Activated CD4-positive, alpha-beta T cell treated with anti-CD3 and anti-CD28 coated beads, Interleukin-2, amount 10 ng/mL, durations not matched to agents 7 days and 5 days (primary cell): ENCODE measurements at regions not wholly inside any gene's neighbourhood (a gene's known extent, or its start where the extent isn't known, plus 50 kb on each side); places are given as distances from the start of the nearest gene placed in this dataset.

ENCODE experiments used
- CTCF ChIA-PET: fragments of 350-600 bp; sonication (Branson Sonifier 250); formaldehyde crosslinking; loops from one replicate; lab custom pipeline; 2021; ENCODE audit warnings: antibody characterized with exemption; lab: Charles Lee
- POLR2A ChIA-PET: fragments of 350-600 bp; sonication (Branson Sonifier 250); formaldehyde crosslinking; loops from one replicate; lab custom pipeline; 2021; ENCODE audit warnings: antibody characterized with exemption; lab: Charles Lee
- DNase-seq: peaks from one replicate; pipeline ENCODE4 v3.0.0-alpha.2; 2020
- H3K27ac Mint-ChIP-seq: one replicate; pipeline ENCODE4 v1.8.0; 2021; ENCODE audit warnings: mild to moderate bottlenecking, moderate library complexity, mixed read lengths
- H3K27me3 Mint-ChIP-seq: one replicate; pipeline ENCODE4 v1.8.0; 2021; ENCODE audit warnings: mixed read lengths
- H3K36me3 Mint-ChIP-seq: one replicate; pipeline ENCODE4 v1.8.0; 2021; ENCODE audit warnings: low read depth, mixed read lengths
- H3K4me1 Mint-ChIP-seq: one replicate; pipeline ENCODE4 v1.8.0; 2021; ENCODE audit warnings: mixed read lengths
- H3K4me3 Mint-ChIP-seq: one replicate; pipeline ENCODE4 v1.8.0; 2021; ENCODE audit warnings: mild to moderate bottlenecking, moderate library complexity, mixed read lengths
- H3K9me3 Mint-ChIP-seq: one replicate; pipeline ENCODE4 v1.8.0; 2021; ENCODE audit warnings: mixed read lengths

DNA sequence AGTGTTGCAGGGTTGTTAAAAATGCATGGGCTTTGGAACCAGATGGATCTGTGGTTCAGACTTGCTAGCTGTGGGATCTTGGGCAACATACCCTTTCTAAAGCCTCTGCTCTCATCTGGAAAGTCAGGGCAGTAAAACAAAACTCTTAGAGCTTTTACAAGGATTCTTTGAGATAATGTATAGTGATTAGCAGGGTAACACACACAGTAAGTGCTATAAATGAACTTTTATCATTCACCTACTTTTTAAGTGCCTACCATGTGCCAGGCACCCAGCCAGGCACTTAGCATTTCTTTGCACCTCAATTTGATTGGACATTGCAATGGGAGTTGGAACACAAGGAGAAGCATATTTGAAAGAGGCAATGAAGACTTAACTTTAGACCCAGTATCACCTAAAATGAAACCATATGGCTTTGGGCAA, 208.6 kb upstream of the PAPPA start:
- no peak overlapping the region for H3K4me3 Mint-ChIP-seq
- ChIA-PET CTCF (no interaction called here), POLR2A (no interaction called here)
- no peaks in the 10 kb centered on the region for H3K27me3 Mint-ChIP-seq
- H3K4me1 Mint-ChIP-seq = no peaks in the 10 kb centered on the region
- H3K9me3 Mint-ChIP-seq = no peaks in the 10 kb centered on the region
- no peak for DNase-seq
- H3K36me3 Mint-ChIP-seq = no peaks in the 10 kb centered on the region
- no peak overlapping the region for H3K27ac Mint-ChIP-seq

DNA sequence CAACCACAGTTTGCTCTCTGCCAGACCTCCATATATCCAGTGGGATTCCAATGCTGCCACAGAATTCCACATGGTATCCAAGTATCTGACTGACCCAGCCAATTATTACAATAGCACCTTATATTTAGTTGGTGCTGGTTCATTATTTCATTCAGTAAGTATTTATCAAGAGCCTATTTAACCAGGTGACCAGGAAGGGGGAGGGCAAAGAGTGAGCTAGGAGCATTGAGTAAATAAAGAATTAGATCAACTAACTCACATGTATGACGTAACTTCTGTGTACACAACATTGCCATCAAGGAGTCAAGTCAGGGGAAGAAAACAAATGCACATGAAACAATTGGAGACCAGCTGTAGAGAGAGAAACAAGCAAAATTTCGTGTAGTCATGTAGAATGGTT, 207.1 kb upstream of the PAPPA start:
- POLR2A ChIA-PET = no interaction called here
- Mint-ChIP-seq H3K27ac (no peak overlapping the region), H3K4me3 (no peak overlapping the region), H3K27me3 (no peaks in the 10 kb centered on the region), H3K36me3 (no peaks in the 10 kb centered on the region), H3K9me3 (no peaks in the 10 kb centered on the region), H3K4me1 (no peaks in the 10 kb centered on the region)
- DNase-seq = no peak
- CTCF ChIA-PET = no interaction called here

DNA sequence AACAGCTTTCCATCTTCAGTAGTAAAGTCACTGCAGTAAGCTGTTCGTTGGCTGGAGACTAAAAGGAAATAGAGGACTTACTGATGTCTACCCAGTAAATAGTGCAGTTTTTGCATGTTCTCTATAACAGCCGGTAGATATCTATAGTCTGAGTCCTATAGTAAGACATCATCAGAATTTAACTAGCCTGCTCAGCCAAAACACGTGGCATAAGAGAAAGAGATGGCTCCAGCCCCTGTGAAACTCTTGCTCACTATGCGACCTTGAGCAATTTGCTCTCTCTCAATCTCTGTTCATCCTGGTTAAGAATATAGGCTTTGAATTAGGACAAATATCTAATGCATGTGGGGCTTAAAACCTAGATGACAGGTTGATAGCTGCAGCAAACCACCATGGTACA, 201.6 kb upstream of the PAPPA start:
- ChIA-PET CTCF (no interaction called here), POLR2A (no interaction called here)
- Mint-ChIP-seq H3K27me3 (no peaks in the 10 kb centered on the region), H3K9me3 (no peaks in the 10 kb centered on the region), H3K36me3 (no peaks in the 10 kb centered on the region), H3K4me1 (no peaks in the 10 kb centered on the region), H3K4me3 (no peak overlapping the region), H3K27ac (no peak overlapping the region)
- no peak for DNase-seq

DNA sequence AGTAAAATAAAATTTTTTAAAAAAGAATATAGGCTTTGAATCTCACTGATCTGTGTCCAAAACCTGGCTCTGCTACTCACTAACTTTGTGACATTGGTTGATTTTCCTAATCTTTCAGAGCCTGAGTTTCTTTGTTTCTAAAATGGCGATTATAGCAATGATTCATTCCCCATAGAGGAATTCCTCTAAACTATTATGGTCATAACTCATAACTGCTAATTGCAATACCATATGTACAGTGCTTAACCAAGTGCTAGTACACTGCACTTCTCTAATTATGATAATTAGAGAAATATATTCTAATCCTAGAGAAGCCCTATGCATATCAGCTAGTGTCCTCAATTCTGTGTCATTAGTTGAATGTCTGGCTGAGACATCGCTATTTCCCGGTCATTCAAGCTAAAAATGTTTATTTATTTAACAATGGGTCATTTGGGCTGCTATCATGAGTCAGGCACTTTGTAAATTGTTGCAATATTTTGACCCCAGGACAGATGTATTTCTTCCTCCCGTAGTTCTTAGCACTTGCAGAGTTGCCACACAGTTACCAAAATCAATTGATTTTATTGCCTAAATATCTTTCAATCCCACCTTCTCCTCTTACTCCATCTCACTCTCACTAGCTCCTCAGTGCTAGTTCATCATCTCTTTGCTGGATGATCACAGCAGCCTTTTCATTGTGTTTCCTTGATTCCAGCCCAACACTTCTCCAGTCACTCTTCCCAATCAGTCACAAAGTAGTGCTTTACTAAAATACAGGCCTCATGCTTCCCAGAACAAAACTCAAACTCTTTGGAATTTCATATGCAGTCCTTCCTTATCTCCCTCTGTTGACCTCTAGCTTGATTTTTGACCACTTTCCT, 200.9 kb upstream of the PAPPA start:
- no peaks in the 10 kb centered on the region for H3K9me3 Mint-ChIP-seq
- H3K27me3 Mint-ChIP-seq = no peaks in the 10 kb centered on the region
- CTCF ChIA-PET = no interaction called here
- no peak overlapping the region for H3K4me3 Mint-ChIP-seq
- no peak overlapping the region for H3K27ac Mint-ChIP-seq
- no peak for DNase-seq
- H3K36me3 Mint-ChIP-seq = no peaks in the 10 kb centered on the region
- POLR2A ChIA-PET = no interaction called here
- H3K4me1 Mint-ChIP-seq = no peaks in the 10 kb centered on the region

DNA sequence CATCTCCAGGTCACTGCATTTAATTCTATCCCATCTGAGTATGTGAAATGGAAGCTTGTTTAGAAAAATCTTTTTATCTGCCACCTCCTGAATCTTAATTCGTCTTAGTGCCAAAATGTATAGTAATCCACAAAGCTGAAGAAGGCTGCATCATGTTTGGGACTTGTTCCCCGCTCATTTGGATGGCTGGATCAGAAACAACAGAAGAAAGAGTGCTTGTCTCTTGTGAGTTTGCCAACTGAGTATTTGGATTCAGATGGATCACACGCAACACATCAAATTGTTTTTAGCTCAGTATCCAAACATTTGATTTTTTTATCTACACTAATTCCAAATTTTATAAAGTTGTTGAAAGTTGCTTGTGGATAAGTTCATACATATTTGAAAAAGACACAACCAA, 197.2 kb upstream of the PAPPA start:
- H3K9me3 Mint-ChIP-seq = no peaks in the 10 kb centered on the region
- no peak overlapping the region for H3K27ac Mint-ChIP-seq
- H3K4me3 Mint-ChIP-seq = no peak overlapping the region
- H3K27me3 Mint-ChIP-seq = no peaks in the 10 kb centered on the region
- H3K4me1 Mint-ChIP-seq = no peaks in the 10 kb centered on the region
- no peaks in the 10 kb centered on the region for H3K36me3 Mint-ChIP-seq
- DNase-seq = no peak
- CTCF ChIA-PET = no interaction called here
- POLR2A ChIA-PET = no interaction called here

DNA sequence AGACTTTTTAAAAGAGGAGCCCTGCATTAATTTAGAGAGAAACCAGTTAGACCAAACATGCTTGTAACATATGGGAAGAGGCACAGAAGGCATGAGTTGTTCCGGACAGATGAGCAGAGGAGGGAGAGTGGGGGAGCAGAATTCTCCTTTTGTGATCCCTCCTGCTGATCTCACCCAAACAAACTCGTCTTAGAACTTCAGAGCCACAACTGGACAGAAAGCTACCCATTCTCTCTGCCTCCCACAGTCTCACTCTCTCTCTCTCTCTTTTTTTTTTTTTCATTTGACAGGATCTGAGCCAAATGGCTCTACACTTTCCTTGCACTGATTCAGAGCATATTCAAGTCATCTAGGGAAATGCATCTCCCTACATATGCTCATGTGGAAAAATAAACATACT, 196.0 kb upstream of the PAPPA start:
- ChIA-PET CTCF (no interaction called here), POLR2A (no interaction called here)
- Mint-ChIP-seq H3K27ac (no peak overlapping the region), H3K9me3 (peaks cover 4% of the 10 kb centered on the region), H3K36me3 (no peaks in the 10 kb centered on the region), H3K27me3 (no peaks in the 10 kb centered on the region), H3K4me3 (no peak overlapping the region), H3K4me1 (no peaks in the 10 kb centered on the region)
- DNase-seq = no peak

DNA sequence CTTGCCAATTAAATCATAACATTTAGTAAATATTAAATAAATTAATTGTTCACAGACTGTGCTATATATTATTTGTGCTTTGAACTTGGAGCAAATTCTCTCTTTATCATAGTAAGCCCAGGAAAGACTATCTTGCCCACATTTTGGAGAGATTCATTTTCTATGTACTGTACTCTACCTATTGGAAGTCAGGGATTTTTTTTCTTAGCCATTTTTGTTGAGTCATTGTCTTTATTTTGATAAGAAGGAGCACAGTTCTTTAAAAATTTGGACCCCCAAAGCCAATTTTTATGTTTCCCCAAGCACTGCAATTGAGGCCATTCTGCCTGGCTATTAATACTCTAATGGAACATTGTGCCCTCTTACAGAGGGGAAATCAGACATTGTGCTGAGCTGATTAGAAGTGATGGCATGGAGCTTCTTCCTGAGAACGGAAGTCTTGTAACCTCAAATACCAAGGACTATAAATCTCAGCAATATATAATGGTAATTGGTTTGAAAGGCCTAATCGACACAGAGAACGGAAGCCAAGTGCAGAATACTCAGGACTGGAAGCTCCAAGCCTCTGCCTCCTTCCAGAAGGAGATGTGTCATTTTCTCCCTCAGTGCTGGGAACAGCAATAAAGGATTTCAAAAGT, 188.8 kb upstream of the PAPPA start:
- H3K4me1 Mint-ChIP-seq = no peaks in the 10 kb centered on the region

DNA sequence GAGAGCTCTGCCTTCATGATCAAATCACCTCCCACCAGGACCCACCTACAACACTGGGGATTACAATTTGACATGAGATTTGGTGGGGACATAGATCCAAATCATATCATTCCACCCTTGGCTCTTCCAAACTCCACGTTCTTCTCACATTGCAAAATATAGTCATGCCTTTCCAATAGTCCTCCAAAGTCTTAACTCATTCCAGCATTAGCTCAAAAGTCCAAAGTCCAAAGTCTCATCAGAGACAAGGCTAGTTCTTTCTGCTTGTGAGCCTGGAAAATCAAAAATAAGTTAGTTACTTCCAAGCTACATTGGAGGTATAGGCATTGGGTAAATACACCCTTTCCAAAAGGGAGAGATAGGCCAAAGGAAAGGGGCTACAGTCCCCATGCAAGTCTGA, 186.9 kb upstream of the PAPPA start:
- no peak overlapping the region for H3K27ac Mint-ChIP-seq
- CTCF ChIA-PET = no interaction called here
- no peak overlapping the region for H3K4me3 Mint-ChIP-seq
- H3K27me3 Mint-ChIP-seq = no peaks in the 10 kb centered on the region
- H3K36me3 Mint-ChIP-seq = no peaks in the 10 kb centered on the region
- H3K9me3 Mint-ChIP-seq = peaks cover 3% of the 10 kb centered on the region
- no peaks in the 10 kb centered on the region for H3K4me1 Mint-ChIP-seq
- no peak for DNase-seq
- POLR2A ChIA-PET = no interaction called here

More for the DNA sequence above, 188.8 kb upstream of the PAPPA start:
- ChIA-PET CTCF (no interaction called here), POLR2A (no interaction called here)
- Mint-ChIP-seq H3K36me3 (no peaks in the 10 kb centered on the region), H3K4me3 (no peak overlapping the region), H3K27ac (no peak overlapping the region), H3K27me3 (no peaks in the 10 kb centered on the region), H3K9me3 (peaks cover 5% of the 10 kb centered on the region)
- DNase-seq = no peak

DNA sequence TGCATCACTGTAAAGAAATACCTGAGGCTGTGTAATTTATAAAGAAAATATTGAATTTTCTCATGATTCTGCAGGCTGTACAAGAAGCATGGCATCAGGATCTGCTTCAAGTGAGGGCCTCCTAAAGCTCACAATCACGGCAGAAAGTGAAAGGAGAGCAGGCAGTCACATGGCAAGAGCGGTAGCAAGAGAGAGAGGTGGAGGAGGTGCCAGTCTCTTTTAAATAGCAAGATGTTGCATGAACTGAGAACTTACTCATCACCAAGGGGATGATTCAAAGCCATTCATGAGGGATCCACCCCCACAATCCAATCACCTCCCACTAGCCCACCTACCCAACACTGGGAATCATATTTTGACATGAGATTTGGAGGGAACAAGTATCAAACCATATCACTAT, 184.5 kb upstream of the PAPPA start:
- CTCF ChIA-PET = no interaction called here
- Mint-ChIP-seq H3K9me3 (no peaks in the 10 kb centered on the region), H3K27ac (no peak overlapping the region), H3K4me3 (no peak overlapping the region), H3K27me3 (no peaks in the 10 kb centered on the region), H3K4me1 (no peaks in the 10 kb centered on the region), H3K36me3 (no peaks in the 10 kb centered on the region)
- POLR2A ChIA-PET = no interaction called here
- no peak for DNase-seq

DNA sequence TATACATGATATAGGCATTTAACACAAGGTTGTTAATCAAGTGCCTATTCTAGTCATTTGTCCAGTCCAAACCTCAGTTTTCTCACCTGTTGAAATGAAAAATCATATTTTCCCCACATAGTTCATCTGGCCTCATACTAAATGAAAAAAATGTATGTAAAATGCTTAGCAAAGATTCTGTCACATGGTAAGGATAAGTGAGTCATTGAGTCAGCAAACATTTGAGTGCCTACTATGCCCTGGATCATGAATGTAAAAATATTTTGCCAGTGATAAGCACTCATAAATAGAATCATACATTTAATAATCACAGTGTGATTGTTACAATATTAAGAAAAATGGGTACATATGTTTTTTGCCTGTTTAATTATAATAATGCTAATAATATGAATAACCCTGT, 181.2 kb upstream of the PAPPA start:
- POLR2A ChIA-PET = no interaction called here
- DNase-seq = no peak
- no peaks in the 10 kb centered on the region for H3K27me3 Mint-ChIP-seq
- H3K4me3 Mint-ChIP-seq = no peak overlapping the region
- CTCF ChIA-PET = no interaction called here
- no peaks in the 10 kb centered on the region for H3K9me3 Mint-ChIP-seq
- H3K36me3 Mint-ChIP-seq = no peaks in the 10 kb centered on the region
- no peaks in the 10 kb centered on the region for H3K4me1 Mint-ChIP-seq
- no peak overlapping the region for H3K27ac Mint-ChIP-seq

DNA sequence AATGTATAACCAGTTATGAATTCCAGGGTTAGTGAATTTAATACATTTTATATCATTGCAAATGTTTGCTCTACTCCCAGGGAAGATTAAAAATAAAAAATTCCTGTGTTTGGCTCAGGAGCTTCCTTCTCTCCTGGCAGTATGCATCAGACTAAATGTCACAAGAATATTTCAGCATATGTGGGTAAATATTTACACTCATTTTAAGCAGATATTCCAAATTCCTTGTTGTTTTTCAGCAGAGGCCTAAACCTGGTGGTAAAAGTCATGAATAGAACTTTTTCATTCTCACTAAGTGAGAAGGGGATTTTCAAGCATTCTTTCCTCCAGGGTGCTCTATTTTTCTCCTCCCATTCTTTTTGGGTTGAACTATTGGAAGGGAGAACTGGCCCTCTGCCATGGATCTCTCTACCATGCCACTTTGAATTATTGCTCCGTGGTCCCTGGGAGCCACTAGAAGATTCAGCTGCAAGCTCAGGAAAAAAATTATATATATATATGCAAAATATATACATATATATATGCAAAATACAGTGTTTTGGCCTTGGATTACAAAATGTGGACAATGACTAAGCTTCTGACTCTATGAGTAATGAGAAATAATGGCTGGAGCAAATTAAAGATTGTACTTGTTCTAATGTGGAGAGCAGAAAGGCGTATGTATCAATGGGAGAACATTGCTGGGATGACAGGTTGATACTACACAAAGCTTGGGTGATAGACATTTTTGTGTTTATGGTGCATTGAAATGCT, 180.6 kb upstream of the PAPPA start:
- no peaks in the 10 kb centered on the region for H3K36me3 Mint-ChIP-seq

DNA sequence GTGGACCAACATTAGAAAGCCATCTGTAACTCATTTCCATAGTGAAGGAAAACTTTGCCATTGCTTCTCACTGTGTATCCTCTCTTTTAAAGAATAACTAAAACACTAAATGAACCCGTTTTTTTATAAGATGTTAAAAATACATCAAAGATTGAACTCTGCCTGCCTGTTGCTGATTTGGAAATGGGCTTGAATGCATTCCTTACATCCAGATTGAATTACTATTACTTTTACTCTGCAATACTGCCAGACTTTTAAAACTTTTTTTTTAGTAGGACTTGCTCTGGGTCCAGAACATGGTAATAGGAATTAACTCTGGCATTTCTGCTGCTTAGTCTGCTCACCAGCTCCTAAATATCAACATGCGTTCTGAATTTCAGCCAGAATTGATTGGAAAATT, 176.8 kb upstream of the PAPPA start:
- DNase-seq = no peak
- no peaks in the 10 kb centered on the region for H3K36me3 Mint-ChIP-seq
- no peaks in the 10 kb centered on the region for H3K9me3 Mint-ChIP-seq
- H3K4me1 Mint-ChIP-seq = no peaks in the 10 kb centered on the region
- H3K27ac Mint-ChIP-seq = no peak overlapping the region
- H3K27me3 Mint-ChIP-seq = no peaks in the 10 kb centered on the region
- no peak overlapping the region for H3K4me3 Mint-ChIP-seq
- CTCF ChIA-PET = no interaction called here
- POLR2A ChIA-PET = no interaction called here

More for the DNA sequence above, 180.6 kb upstream of the PAPPA start:
- Mint-ChIP-seq H3K27ac (no peak overlapping the region), H3K27me3 (no peaks in the 10 kb centered on the region), H3K4me1 (no peaks in the 10 kb centered on the region), H3K4me3 (no peak overlapping the region), H3K9me3 (no peaks in the 10 kb centered on the region)
- DNase-seq = no peak
- CTCF ChIA-PET = no interaction called here
- POLR2A ChIA-PET = no interaction called here

DNA sequence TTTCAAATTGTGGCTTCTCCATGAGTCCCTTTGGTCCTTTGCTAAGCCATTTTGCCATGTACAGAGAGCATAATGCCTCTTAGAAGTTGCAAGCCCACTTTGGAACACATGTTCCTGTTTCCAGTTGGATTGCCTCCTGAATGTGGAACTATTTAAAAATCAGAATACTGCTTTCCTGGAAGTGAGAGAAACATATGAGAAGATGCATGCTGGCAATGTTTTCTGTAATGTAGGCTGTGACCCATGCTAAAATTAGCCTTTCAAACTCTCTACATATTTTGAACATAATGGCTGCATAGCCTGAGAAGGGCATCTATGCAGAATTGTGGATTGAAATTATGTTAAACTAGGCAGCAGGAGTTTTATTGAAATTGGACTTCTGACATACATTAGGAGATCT, 175.5 kb upstream of the PAPPA start:
- Mint-ChIP-seq H3K27ac (no peak overlapping the region), H3K4me1 (no peaks in the 10 kb centered on the region), H3K4me3 (no peak overlapping the region), H3K27me3 (no peaks in the 10 kb centered on the region), H3K36me3 (no peaks in the 10 kb centered on the region), H3K9me3 (no peaks in the 10 kb centered on the region)
- DNase-seq = no peak
- POLR2A ChIA-PET = no interaction called here
- CTCF ChIA-PET = no interaction called here
